ENCODE measurements at regions not wholly inside any gene's neighbourhood (a gene's known extent, or its start where the extent isn't known, plus 50 kb on each side); places are given as distances from the start of the nearest gene placed in this dataset.

- TF ChIP-seq EP300 (IDR thresholded peaks at IDR 0.05; ENCODE audit: low read depth), result no peak
- TF ChIP-seq CTCF (IDR thresholded peaks at IDR 0.05), result no peak
- TF ChIP-seq POLR2AphosphoS5 (IDR thresholded peaks at IDR 0.05), result no peak
- TF ChIP-seq POLR2A (IDR thresholded peaks at IDR 0.05), result no peak
- no peak overlapping the region for H3K27ac ChIP-seq
- intact Hi-C loops (cut with DNase I; ENCODE audit: low total_unique reads) (no loop called here), in situ Hi-C loops (cut with MboI; ENCODE audit: low pct_ligation_motif_present in 1 of 4, low pct_unique_long_range_greater_than_20kb in 1 of 4, low sequenced_read_pairs in 3 of 4) (no loop called here)
- no peak for DNase-seq
- no peaks in the 10 kb centered on the region for H3K36me3 ChIP-seq
- H3K27me3 ChIP-seq, result no peaks in the 10 kb centered on the region
- H3K4me1 ChIP-seq, result no peaks in the 10 kb centered on the region
- H3K9me3 ChIP-seq, result no peaks in the 10 kb centered on the region
- 69 to 73% methylated on average over 4 of the region's 4 CpGs for WGBS, 2 donors (ENCODE audit: low coverage in 1 of 2)
- no peak overlapping the region for H3K4me3 ChIP-seq
These were observed 253.0 kb upstream of the ARRDC3 start for GRCh38 chr5:91635950-91636734.

GRCh38 chr5:91632871-91633270 lies 249.8 kb upstream of the ARRDC3 start:
- TF ChIP-seq CTCF (IDR thresholded peaks at IDR 0.05) (no peak), POLR2A (IDR thresholded peaks at IDR 0.05) (no peak), EP300 (IDR thresholded peaks at IDR 0.05; ENCODE audit: low read depth) (no peak), POLR2AphosphoS5 (IDR thresholded peaks at IDR 0.05) (no peak)
- Histone ChIP-seq H3K27me3 (no peaks in the 10 kb centered on the region), H3K9me3 (no peaks in the 10 kb centered on the region), H3K4me3 (no peak overlapping the region), H3K4me1 (no peaks in the 10 kb centered on the region), H3K36me3 (no peaks in the 10 kb centered on the region), H3K27ac (no peak overlapping the region)
- in situ Hi-C loops (cut with MboI; ENCODE audit: low pct_ligation_motif_present in 1 of 4, low pct_unique_long_range_greater_than_20kb in 1 of 4, low sequenced_read_pairs in 3 of 4) (no loop called here), intact Hi-C loops (cut with DNase I; ENCODE audit: low total_unique reads) (no loop called here)
- no peak for DNase-seq
- WGBS, 2 donors (ENCODE audit: low coverage in 1 of 2), result 7 to 20% methylated on average over 1 of the region's 1 CpG

GRCh38 chr5:91611746-91612145 lies 228.6 kb upstream of the ARRDC3 start:
- no peak overlapping the region for H3K27ac ChIP-seq
- no peaks in the 10 kb centered on the region for H3K27me3 ChIP-seq
- intact Hi-C loops (cut with DNase I; ENCODE audit: low total_unique reads), result no loop called here
- no peaks in the 10 kb centered on the region for H3K36me3 ChIP-seq
- TF ChIP-seq CTCF (IDR thresholded peaks at IDR 0.05) (no peak), POLR2A (IDR thresholded peaks at IDR 0.05) (no peak), EP300 (IDR thresholded peaks at IDR 0.05; ENCODE audit: low read depth) (no peak), POLR2AphosphoS5 (IDR thresholded peaks at IDR 0.05) (no peak)
- DNase-seq, result no peak
- 65 to 76% methylated on average over 2 of the region's 2 CpGs for WGBS, 2 donors (ENCODE audit: low coverage in 1 of 2)
- H3K4me3 ChIP-seq, result no peak overlapping the region
- no peaks in the 10 kb centered on the region for H3K4me1 ChIP-seq
- H3K9me3 ChIP-seq, result no peaks in the 10 kb centered on the region
- in situ Hi-C loops (cut with MboI; ENCODE audit: low pct_ligation_motif_present in 1 of 4, low pct_unique_long_range_greater_than_20kb in 1 of 4, low sequenced_read_pairs in 3 of 4), result no loop called here

- H3K4me1 ChIP-seq, result no peaks in the 10 kb centered on the region
- H3K27ac ChIP-seq, result no peak overlapping the region
- H3K27me3 ChIP-seq, result no peaks in the 10 kb centered on the region
- TF ChIP-seq POLR2AphosphoS5 (IDR thresholded peaks at IDR 0.05) (no peak), CTCF (IDR thresholded peaks at IDR 0.05) (no peak), EP300 (IDR thresholded peaks at IDR 0.05; ENCODE audit: low read depth) (no peak), POLR2A (IDR thresholded peaks at IDR 0.05) (no peak)
- in situ Hi-C loops (cut with MboI; ENCODE audit: low pct_ligation_motif_present in 1 of 4, low pct_unique_long_range_greater_than_20kb in 1 of 4, low sequenced_read_pairs in 3 of 4) (no loop called here), intact Hi-C loops (cut with DNase I; ENCODE audit: low total_unique reads) (no loop called here)
- no peak overlapping the region for H3K4me3 ChIP-seq
- H3K9me3 ChIP-seq, result no peaks in the 10 kb centered on the region
- no peak for DNase-seq
- H3K36me3 ChIP-seq, result no peaks in the 10 kb centered on the region
These were observed 224.6 kb upstream of the ARRDC3 start for GRCh38 chr5:91607675-91608074.
